CD4-positive, alpha-beta T cell treated with Interleukin-21 for 1 hour (primary cell): ENCODE measurements at regions not wholly inside any gene's neighbourhood (a gene's known extent, or its start where the extent isn't known, plus 50 kb on each side); places are given as distances from the start of the nearest gene placed in this dataset.

Experiments used
- DNase-seq: peaks from one replicate; pipeline ENCODE4 v3.0.0-alpha.2; 2020

GRCh38 chr21:31497914-31498313, 153.9 kb upstream of the TIAM1 start:
- DNase-seq = no peak

DNA sequence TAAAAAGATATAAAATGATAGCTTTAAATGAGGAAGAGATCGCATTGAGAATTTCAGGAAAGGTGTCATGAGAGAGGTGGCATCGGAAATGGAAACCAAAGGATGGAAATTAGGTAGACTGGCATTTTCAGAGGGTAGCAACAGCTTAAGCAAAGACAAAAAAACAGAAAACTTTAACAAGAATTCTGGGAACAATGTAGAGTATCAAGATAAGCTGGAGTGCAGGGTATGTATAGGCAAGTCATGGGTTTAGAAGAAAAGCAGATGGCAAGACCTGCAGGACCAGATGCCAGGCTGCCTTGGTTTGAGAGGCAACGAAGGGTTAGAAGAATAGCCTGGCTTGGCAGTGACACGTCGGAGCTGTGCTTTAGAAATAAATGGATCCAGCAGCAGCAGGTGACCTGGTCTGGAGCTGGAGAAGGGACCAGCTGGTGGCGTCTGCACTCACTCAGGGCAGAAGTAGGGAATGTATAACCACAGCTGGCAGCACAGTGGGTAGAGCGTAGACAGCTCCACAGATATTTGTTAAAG, 149.4 kb upstream of the TIAM1 start:
- no peak for DNase-seq

GRCh38 chr21:31491617-31492016, 147.6 kb upstream of the TIAM1 start:
- no peak for DNase-seq

DNA sequence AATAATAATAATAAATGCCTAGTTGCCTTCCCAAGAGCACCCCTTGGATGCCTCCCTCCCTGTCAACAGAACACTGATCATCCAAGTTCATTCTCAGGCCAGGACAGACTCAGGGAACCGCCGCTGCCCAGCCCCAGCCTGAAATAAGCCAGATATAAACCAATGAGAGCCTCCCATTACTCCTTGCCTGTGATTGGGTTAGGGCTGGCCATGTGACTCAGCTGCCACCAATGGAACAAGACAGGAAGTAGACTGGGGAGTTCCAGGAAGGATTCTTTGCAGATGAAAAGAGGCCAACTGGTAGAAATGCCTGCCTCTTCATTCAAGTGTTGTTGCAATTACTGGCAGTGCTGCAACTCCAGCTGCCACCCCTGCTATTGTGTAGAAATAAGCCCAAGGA, 146.4 kb upstream of the TIAM1 start:
- DNase-seq = no peak

- no peak for DNase-seq
These were observed 145.7 kb upstream of the TIAM1 start for GRCh38 chr21:31489726-31490125.

- DNase-seq = no peak
These were observed 145.0 kb upstream of the TIAM1 start for GRCh38 chr21:31489014-31489413.

DNA sequence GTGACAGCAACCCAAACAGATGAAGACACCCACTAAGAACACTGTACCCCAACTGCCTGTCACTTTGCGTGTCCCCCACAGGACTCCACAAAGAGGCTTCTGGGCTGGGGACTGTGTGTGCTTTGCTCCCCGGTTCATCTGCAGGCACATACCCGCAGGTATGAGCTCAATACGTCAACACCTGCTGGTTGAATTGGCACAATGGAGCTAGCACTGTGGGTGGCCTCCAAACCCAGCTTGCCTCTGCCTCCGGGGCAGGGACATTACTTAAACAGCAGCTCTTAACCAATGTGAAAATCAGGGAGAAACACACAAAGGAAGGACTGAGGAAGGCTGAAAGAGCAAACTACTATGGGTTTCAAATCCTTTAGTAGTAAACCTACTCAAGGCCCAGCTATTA, 140.2 kb upstream of the TIAM1 start:
- no peak for DNase-seq

DNA sequence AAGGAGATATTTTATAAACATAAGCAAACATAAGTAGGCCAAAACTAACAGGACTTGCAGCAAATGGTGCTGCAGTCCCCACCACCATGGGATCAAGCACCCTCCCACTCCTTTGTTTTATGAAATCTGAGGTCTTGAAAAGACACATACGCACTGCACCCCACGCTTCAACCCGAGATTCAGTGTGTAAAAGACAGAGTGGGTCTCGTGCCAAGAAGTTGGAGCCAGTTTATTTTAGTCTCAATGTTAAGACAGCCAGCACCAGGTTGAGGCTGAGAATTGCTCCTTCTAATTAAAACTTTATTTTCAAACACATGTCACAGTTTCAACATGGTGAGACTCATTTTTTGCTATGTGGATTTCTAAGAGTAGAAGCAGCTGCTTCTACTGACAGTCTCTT, 139.1 kb upstream of the TIAM1 start:
- no peak for DNase-seq

DNA sequence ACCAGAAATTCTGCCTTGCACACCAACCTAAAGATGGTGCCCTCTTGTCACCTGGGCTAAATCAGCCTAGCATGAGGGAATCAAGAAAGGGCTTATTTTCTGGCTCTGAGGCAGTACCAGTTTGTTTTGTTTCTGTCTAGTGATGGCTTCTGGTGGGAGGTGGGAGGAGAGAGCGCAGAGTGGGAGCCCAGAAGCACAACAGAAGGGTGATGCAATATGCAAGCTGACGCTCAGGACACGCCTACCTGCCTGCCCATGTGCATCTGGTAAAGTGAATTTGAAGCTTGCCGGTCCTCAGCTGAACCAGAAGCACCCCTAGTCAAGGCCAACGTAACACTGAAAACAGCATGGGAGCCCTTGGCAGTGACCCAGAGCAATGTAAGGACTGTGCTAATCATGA, 138.4 kb upstream of the TIAM1 start:
- DNase-seq = no peak

DNA sequence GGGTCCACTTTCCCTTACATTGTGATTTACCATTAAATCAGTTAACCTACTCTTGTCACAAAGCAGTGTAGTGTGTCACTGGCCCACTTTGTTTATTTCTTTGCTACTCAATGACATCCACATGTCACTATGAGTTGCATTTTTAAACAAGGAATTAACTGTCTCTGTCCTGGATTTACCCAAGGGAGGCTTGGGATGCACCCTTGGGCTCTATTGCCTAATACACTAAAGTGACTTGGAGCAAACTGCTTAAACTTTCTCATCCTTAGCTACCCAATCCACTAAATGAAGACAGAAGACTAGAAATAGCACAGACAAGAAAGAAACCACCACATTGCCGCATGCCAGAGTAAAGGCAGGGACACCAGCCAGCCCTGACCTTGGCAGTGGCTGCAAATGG, 136.2 kb upstream of the TIAM1 start:
- no peak for DNase-seq

DNA sequence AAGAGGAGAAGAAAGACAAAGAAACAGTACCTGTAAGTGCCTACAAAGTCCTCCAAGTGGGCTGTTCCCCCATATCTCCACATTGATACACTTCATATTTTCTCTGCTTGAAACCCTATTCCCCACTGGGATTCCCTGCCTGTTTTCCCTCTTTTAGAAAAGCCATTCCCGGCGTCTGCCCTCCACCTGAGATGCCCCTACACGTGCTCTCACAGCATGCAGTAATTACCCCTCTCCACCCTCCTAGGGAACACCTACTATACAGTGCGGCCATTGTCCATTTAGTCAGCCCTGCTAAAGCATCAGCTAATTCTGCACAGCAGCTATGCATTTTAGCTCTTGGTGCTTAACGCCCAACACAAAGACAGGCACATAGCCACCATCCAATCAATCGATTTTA, 135.7 kb upstream of the TIAM1 start:
- DNase-seq = no peak

GRCh38 chr21:31479222-31479621, 135.2 kb upstream of the TIAM1 start:
- no peak for DNase-seq

DNA sequence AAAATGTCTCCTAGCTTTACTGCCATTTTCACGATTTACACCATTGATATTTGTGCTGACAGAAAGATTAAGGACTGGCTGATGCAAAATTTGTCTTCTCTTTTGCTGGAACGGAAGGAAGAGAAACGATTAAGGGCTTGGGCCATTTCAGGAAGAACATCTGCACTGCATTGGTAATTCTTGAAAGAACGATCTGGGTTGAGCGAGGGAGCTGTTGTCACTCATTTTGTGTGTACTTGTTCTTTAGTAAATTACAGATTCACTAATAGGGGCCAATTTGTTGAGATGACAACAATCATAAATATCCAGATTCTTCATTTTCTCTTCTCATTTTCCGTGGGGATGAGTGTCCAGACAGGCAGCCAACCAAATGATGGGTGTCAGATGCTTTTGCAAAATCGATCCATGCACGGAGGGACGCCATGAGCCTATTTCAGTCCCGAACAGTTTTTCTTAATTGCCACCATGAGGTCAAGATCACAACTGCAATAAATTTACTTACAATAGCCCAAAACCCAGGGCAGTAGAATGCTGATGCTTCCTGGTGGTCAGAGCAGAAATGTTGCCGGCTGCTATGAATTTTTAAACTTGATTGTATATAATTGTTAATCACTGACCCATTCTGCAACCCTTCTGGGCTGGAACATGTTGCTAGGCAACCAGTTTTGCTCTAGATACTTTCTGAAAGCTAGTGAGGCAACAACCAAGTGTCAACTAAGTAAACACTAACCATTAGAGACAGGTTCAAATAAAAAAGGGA, 132.4 kb upstream of the TIAM1 start:
- DNase-seq = no peak

DNA sequence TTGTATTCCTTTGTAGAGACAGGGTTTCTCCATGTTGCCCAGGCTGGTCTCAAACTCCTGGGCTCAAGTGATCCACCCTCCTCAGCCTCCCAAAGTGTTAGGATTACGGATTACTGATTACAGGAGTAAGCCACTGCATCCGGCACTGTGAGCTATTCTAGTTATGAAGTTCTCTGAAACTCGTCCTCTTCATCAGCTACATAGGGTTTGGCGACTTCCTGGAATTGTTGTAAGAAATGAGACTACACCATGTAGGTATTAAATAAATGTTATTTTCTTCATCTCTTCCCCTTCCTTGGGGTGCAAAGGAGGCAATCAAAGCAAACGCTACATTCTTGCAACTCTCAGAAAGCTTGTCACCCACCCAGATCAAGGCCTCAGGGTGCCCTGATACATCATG, 131.2 kb upstream of the TIAM1 start:
- DNase-seq = no peak

- DNase-seq = no peak
These were observed 129.8 kb upstream of the TIAM1 start for GRCh38 chr21:31473685-31474345.

GRCh38 chr21:31471865-31472264, 127.8 kb upstream of the TIAM1 start:
- DNase-seq = no peak

DNA sequence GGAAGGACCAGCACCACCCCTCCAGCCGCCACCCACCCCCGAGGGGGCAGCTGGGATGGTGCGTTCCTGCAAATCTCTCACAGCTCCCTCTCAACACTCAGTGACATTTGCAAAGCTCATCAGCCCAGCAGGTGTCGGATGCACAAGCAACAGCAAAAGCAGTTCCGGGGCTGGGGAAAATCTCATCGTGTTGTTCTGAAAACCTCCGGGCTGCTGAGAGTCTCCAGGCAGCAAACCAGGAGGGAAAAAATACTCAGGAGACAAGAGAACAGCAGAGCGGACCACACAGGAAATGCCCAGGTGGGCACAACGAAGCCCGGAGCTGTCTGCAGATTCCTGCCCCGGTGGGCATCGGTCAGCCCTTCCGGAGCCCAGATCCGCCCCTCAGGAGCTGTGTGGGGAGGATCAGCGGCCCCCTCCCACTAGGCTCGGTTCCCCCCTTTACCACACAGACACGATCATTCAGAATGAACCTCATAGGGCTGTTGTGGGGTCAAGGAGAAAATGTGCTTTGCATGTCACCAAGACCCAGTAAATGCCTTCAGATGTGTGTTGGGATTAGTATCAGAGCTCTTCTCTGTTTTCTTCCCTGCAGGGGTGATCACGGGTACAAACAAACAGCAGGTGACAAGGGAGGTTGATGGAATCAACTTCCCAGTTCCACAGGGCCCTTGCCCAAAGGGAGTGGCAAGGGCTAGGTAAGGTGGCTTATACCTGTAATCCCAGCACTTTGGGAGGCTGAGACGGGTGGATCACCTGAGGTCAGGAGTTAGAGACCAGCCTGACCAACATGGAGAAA, 127.0 kb upstream of the TIAM1 start:
- DNase-seq = no peak

GRCh38 chr21:31460980-31461379, 116.9 kb upstream of the TIAM1 start:
- peak; percentile 21 for DNase-seq

DNA sequence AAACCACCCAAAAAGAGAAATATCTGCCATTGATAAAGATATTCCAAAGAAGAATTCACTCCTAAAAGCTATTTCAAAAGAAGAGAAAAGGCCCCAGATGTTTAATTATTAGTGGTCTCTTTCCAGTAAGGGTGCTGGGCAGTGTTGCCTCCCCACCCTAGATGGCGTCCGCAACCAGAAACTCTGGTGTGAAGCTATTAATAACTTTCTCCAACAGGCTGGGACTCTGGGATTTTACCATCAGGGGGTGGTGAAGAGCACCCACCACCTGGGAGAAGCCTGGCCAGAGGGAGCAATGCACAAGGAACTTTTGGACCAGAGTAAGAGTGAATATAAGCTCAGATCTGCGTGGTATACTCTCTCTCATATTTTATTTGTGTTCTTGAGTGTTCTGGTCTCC, 115.4 kb upstream of the TIAM1 start:
- DNase-seq = no peak

GRCh38 chr21:31457675-31458074, 113.6 kb upstream of the TIAM1 start:
- DNase-seq = no peak

GRCh38 chr21:31456201-31456600, 112.1 kb upstream of the TIAM1 start:
- DNase-seq = no peak

GRCh38 chr21:31455506-31455905, 111.4 kb upstream of the TIAM1 start:
- no peak for DNase-seq

GRCh38 chr21:31450980-31451379, 106.9 kb upstream of the TIAM1 start:
- DNase-seq = no peak
